BLaER1 treated with 17β-estradiol and CSF1 and Interleukin-3, amounts not matched to agents 10 nM and 100 nM (cell line): ENCODE measurements at regions not wholly inside any gene's neighbourhood (a gene's known extent, or its start where the extent isn't known, plus 50 kb on each side); places are given as distances from the start of the nearest gene placed in this dataset.
"Not testable (repeated sequence)": the region's sequence is repeated elsewhere in the genome, so short reads cannot be mapped to it uniquely, and the experiment has no call there.

Experiments
- H3K27ac ChIP-seq, 11 experiments: shearing (Covaris generic); formaldehyde crosslinking; 2 replicates each; pipeline ENCODE4 v1.8.1; 2022
- H3K27me3 ChIP-seq, 11 experiments: shearing (Covaris generic); formaldehyde crosslinking; 2 replicates each; pipeline ENCODE4 v1.8.1; 2022
- H3K36me3 ChIP-seq, 11 experiments: shearing (Covaris generic); formaldehyde crosslinking; 2 replicates each; pipeline ENCODE4 v1.8.1; 2022
- H3K4me1 ChIP-seq, 10 experiments: shearing (Covaris generic); formaldehyde crosslinking; 2 replicates each; pipeline ENCODE4 v1.8.1; 2022
- H3K4me2 ChIP-seq, 11 experiments: shearing (Covaris generic); formaldehyde crosslinking; 2 replicates each; pipeline ENCODE4 v1.8.1; 2022
- H3K4me3 ChIP-seq, 10 experiments: shearing (Covaris generic); formaldehyde crosslinking; 2 replicates each; pipeline ENCODE4 v1.8.1; 2022
- H3K9ac ChIP-seq, 11 experiments: shearing (Covaris generic); formaldehyde crosslinking; 2 replicates each; pipeline ENCODE4 v1.8.1; 2022
- H3K9me3 ChIP-seq, 11 experiments: shearing (Covaris generic); formaldehyde crosslinking; replicated peaks in 1 of 11; 2 replicates each; pipeline ENCODE4 v1.8.1; 2022
- H4K20me1 ChIP-seq, 11 experiments: shearing (Covaris generic); formaldehyde crosslinking; 2 replicates each; pipeline ENCODE4 v1.8.1; 2022
- Cebpa-rat ChIP-seq, 11 experiments: shearing (Covaris generic); IDR thresholded peaks; 2 replicates each; pipeline ENCODE4 v1.8.1; 2022

- H3K4me2 ChIP-seq, H3K9me3 ChIP-seq, H3K36me3 ChIP-seq, H3K27ac ChIP-seq, H3K9ac ChIP-seq, H3K4me1 ChIP-seq, H3K4me3 ChIP-seq, H4K20me1 ChIP-seq: not testable (repeated sequence)
- peaks cover 41 to 78% (median 73%) of the 10 kb centered on the region in 11 experiments for H3K27me3 ChIP-seq
Observed at GRCh38 chrX:126641076-126641475, 88.5 kb upstream of the DCAF12L1 start.

- Histone ChIP-seq H3K36me3 (no peaks in the 10 kb centered on the region), H3K27ac (no peak overlapping the region), H3K4me3 (no peak overlapping the region), H3K27me3 (peaks cover 80 to 100% (median 97%) of the 10 kb centered on the region in 11 experiments), H3K4me1 (no peaks in the 10 kb centered on the region), H3K9me3 (no peaks in the 10 kb centered on the region), H3K4me2 (no peak overlapping the region), H4K20me1 (no peaks in the 10 kb centered on the region), H3K9ac (no peak overlapping the region)
- no peak for TF ChIP-seq Cebpa-rat (IDR thresholded peaks at IDR 0.05)
Observed at GRCh38 chrX:126655061-126655460, 102.4 kb upstream of the DCAF12L1 start.

- Histone ChIP-seq H3K27me3 (peaks cover 73 to 99% (median 90%) of the 10 kb centered on the region in 11 experiments), H3K36me3 (no peaks in the 10 kb centered on the region), H3K9me3 (no peaks in the 10 kb centered on the region), H3K4me1 (no peaks in the 10 kb centered on the region), H3K4me3 (no peak overlapping the region), H3K9ac (no peak overlapping the region), H3K27ac (no peak overlapping the region), H4K20me1 (no peaks in the 10 kb centered on the region), H3K4me2 (no peak overlapping the region)
- TF ChIP-seq Cebpa-rat (IDR thresholded peaks at IDR 0.05): no peak
Observed at GRCh38 chrX:126658447-126658846, 105.8 kb upstream of the DCAF12L1 start.

- no peaks in the 10 kb centered on the region for H3K4me1 ChIP-seq
- H3K4me2 ChIP-seq: no peak overlapping the region
- no peak overlapping the region for H3K4me3 ChIP-seq
- H3K27ac ChIP-seq: no peak overlapping the region
- H3K36me3 ChIP-seq: no peaks in the 10 kb centered on the region
- no peak overlapping the region for H3K9ac ChIP-seq
- H3K9me3 ChIP-seq: peaks cover 8 to 40% (median 29%) of the 10 kb centered on the region in 11 experiments
- peaks cover 20 to 73% (median 63%) of the 10 kb centered on the region in 11 experiments; a peak in 21 of 22 replicates for H3K27me3 ChIP-seq
- no peak for TF ChIP-seq Cebpa-rat (IDR thresholded peaks at IDR 0.05)
- no peaks in the 10 kb centered on the region; a peak in 1 of 22 replicates for H4K20me1 ChIP-seq
Observed at GRCh38 chrX:126670258-126670657, 117.6 kb upstream of the DCAF12L1 start.

GRCh38 chrX:126673366-126673765 is 120.8 kb upstream of the DCAF12L1 start:
- not testable (repeated sequence) for H3K4me2 ChIP-seq

GRCh38 chrX:126673816-126674491 is 121.3 kb upstream of the DCAF12L1 start:
- H3K27me3 ChIP-seq: peaks cover 10 to 68% (median 47%) of the 10 kb centered on the region in 11 experiments; a peak in 21 of 22 replicates
- H4K20me1 ChIP-seq: not testable (repeated sequence)

More at GRCh38 chrX:126673366-126673765, 120.8 kb upstream of the DCAF12L1 start:
- H3K4me3 ChIP-seq, H4K20me1 ChIP-seq, H3K9ac ChIP-seq, H3K4me1 ChIP-seq, H3K36me3 ChIP-seq, H3K27ac ChIP-seq: not testable (repeated sequence)
- H3K27me3 ChIP-seq: peaks cover 11 to 68% (median 46%) of the 10 kb centered on the region in 11 experiments; a peak in 21 of 22 replicates
- H3K9me3 ChIP-seq: peaks cover 16 to 60% (median 34%) of the 10 kb centered on the region in 11 experiments

GRCh38 chrX:126695375-126695896 is 124.1 kb upstream of the PRR32 start:
- no peak overlapping the region for H3K4me3 ChIP-seq
- H3K4me2 ChIP-seq: no peak overlapping the region
- no peaks in the 10 kb centered on the region for H4K20me1 ChIP-seq
- no peaks in the 10 kb centered on the region; a peak in 1 of 22 replicates for H3K9me3 ChIP-seq
- no peak overlapping the region for H3K27ac ChIP-seq
- no peaks in the 10 kb centered on the region for H3K36me3 ChIP-seq
- H3K9ac ChIP-seq: no peak overlapping the region
- H3K27me3 ChIP-seq: peaks cover 79 to 100% (median 98%) of the 10 kb centered on the region in 11 experiments
- TF ChIP-seq Cebpa-rat (IDR thresholded peaks at IDR 0.05): no peak
- no peaks in the 10 kb centered on the region for H3K4me1 ChIP-seq

More at GRCh38 chrX:126673816-126674491, 121.3 kb upstream of the DCAF12L1 start:
- H3K9me3 ChIP-seq: peaks cover 16 to 60% (median 34%) of the 10 kb centered on the region in 11 experiments
- not testable (repeated sequence) for H3K4me2 ChIP-seq, H3K4me1 ChIP-seq, H3K4me3 ChIP-seq, H3K9ac ChIP-seq, H3K36me3 ChIP-seq, H3K27ac ChIP-seq

- H4K20me1 ChIP-seq: no peaks in the 10 kb centered on the region; a peak in 1 of 22 replicates
- no peaks in the 10 kb centered on the region for H3K36me3 ChIP-seq
- TF ChIP-seq Cebpa-rat (IDR thresholded peaks at IDR 0.05): no peak
- H3K27me3 ChIP-seq: peaks cover 80 to 100% (median 98%) of the 10 kb centered on the region in 11 experiments; a peak in 21 of 22 replicates
- H3K4me2 ChIP-seq: no peak overlapping the region
- H3K9me3 ChIP-seq: no peaks in the 10 kb centered on the region; a peak in 2 of 22 replicates
- H3K4me1 ChIP-seq: no peaks in the 10 kb centered on the region
- H3K9ac ChIP-seq: no peak overlapping the region
- H3K4me3 ChIP-seq: no peak overlapping the region
- H3K27ac ChIP-seq: no peak overlapping the region
Observed at GRCh38 chrX:126697091-126697490, 122.4 kb upstream of the PRR32 start.

GRCh38 chrX:126701380-126701779 is 118.1 kb upstream of the PRR32 start:
- Histone ChIP-seq H3K27ac (no peak overlapping the region), H3K4me3 (no peak overlapping the region), H3K9me3 (no peaks in the 10 kb centered on the region; a peak in 2 of 22 replicates), H3K27me3 (peaks cover 54 to 91% (median 82%) of the 10 kb centered on the region in 11 experiments), H3K9ac (no peak overlapping the region), H4K20me1 (no peaks in the 10 kb centered on the region; a peak in 1 of 22 replicates), H3K36me3 (no peaks in the 10 kb centered on the region), H3K4me1 (no peaks in the 10 kb centered on the region), H3K4me2 (no peak overlapping the region)
- no peak for TF ChIP-seq Cebpa-rat (IDR thresholded peaks at IDR 0.05)

- TF ChIP-seq Cebpa-rat (IDR thresholded peaks at IDR 0.05): no peak
- H3K27me3 ChIP-seq: peaks cover 34 to 97% (median 70%) of the 10 kb centered on the region in 11 experiments; a peak in 21 of 22 replicates
- no peak overlapping the region for H3K4me3 ChIP-seq
- no peaks in the 10 kb centered on the region; a peak in 1 of 22 replicates for H4K20me1 ChIP-seq
- no peaks in the 10 kb centered on the region for H3K4me1 ChIP-seq
- no peaks in the 10 kb centered on the region for H3K36me3 ChIP-seq
- no peak overlapping the region for H3K4me2 ChIP-seq
- no peak overlapping the region for H3K27ac ChIP-seq
- no peak overlapping the region for H3K9ac ChIP-seq
- H3K9me3 ChIP-seq: no peaks in the 10 kb centered on the region
Observed at GRCh38 chrX:126718440-126718839, 101.1 kb upstream of the PRR32 start.
